ENCODE measurements at regions not wholly inside any gene's neighbourhood (a gene's known extent, or its start where the extent isn't known, plus 50 kb on each side); places are given as distances from the start of the nearest gene placed in this dataset.

- TF ChIP-seq POLR2AphosphoS5 (IDR thresholded peaks at IDR 0.05; ENCODE audit: low read depth, low read length) = no peak
- no peak for TF ChIP-seq REST (IDR thresholded peaks at IDR 0.05; ENCODE audit: insufficient read depth in 1 of 2, low read depth in 2 of 2, low read length in 2 of 2)
- TF ChIP-seq SIN3A (IDR thresholded peaks at IDR 0.05; ENCODE audit: borderline replicate concordance, insufficient read depth, low read length) = no peak
- no peak for TF ChIP-seq FOXP2 (optimal IDR thresholded peaks at IDR 0.05; ENCODE audit: borderline replicate concordance, extremely low read depth, extremely low read length, insufficient read depth)
- no peak for TF ChIP-seq TAF1 (IDR thresholded peaks at IDR 0.05; ENCODE audit: borderline replicate concordance, insufficient read depth, low read length)
Measured at GRCh38 chr2:241924069-241924908, 54.8 kb downstream of the RTP5 start.

- TF ChIP-seq REST (IDR thresholded peaks at IDR 0.05; ENCODE audit: insufficient read depth in 1 of 2, low read depth in 2 of 2, low read length in 2 of 2) = no peak
- no peak for TF ChIP-seq POLR2AphosphoS5 (IDR thresholded peaks at IDR 0.05; ENCODE audit: low read depth, low read length)
- no peak for TF ChIP-seq TAF1 (IDR thresholded peaks at IDR 0.05; ENCODE audit: borderline replicate concordance, insufficient read depth, low read length)
- no peak for TF ChIP-seq FOXP2 (optimal IDR thresholded peaks at IDR 0.05; ENCODE audit: borderline replicate concordance, extremely low read depth, extremely low read length, insufficient read depth)
- TF ChIP-seq SIN3A (IDR thresholded peaks at IDR 0.05; ENCODE audit: borderline replicate concordance, insufficient read depth, low read length) = no peak
Measured at GRCh38 chr2:241924909-241925250, 55.4 kb downstream of the RTP5 start.

- TF ChIP-seq POLR2AphosphoS5 (IDR thresholded peaks at IDR 0.05; ENCODE audit: low read depth, low read length) (no peak), REST (IDR thresholded peaks at IDR 0.05; ENCODE audit: insufficient read depth in 1 of 2, low read depth in 2 of 2, low read length in 2 of 2) (no peak)
Measured at GRCh38 chr2:241925277-241925676, 55.7 kb downstream of the RTP5 start.

- TF ChIP-seq TAF1 (IDR thresholded peaks at IDR 0.05; ENCODE audit: borderline replicate concordance, insufficient read depth, low read length) (no peak), SIN3A (IDR thresholded peaks at IDR 0.05; ENCODE audit: borderline replicate concordance, insufficient read depth, low read length) (no peak), FOXP2 (optimal IDR thresholded peaks at IDR 0.05; ENCODE audit: borderline replicate concordance, extremely low read depth, extremely low read length, insufficient read depth) (no peak), REST (IDR thresholded peaks at IDR 0.05; ENCODE audit: insufficient read depth in 1 of 2, low read depth in 2 of 2, low read length in 2 of 2) (no peak), POLR2AphosphoS5 (IDR thresholded peaks at IDR 0.05; ENCODE audit: low read depth, low read length) (no peak)
Measured at GRCh38 chr2:241925821-241926441, 56.4 kb downstream of the RTP5 start.
